K562 (cell line): ENCODE measurements at regions not wholly inside any gene's neighbourhood (a gene's known extent, or its start where the extent isn't known, plus 50 kb on each side); places are given as distances from the start of the nearest gene placed in this dataset.

Experiments used
- ATAC-seq: fragments of 200-7000 bp; cut with Tn5 transposase; 3 replicates; pipeline ENCODE4 v1.9.1; 2020; ENCODE audit warnings: moderate library complexity
- BruUV-seq: library from RNA; stranded (reverse); fragments of 400-500 nt; replicated peaks from 2 replicates; lab custom pipeline; 2021; lab: Mats Ljungman, UMichigan
- CTCF ChIA-PET: fragments of 300-600 bp; formaldehyde crosslinking; extraction: SDS; loops from one replicate; lab custom pipeline; 2021; ENCODE audit warnings: low intra/inter-chr PET ratio; lab: Yijun Ruan, JAX
- POLR2A ChIA-PET: fragments of 300-600, 350-650 bp; sonication (Branson Sonifier 250); formaldehyde crosslinking; extraction: SDS; loops from one replicate; lab custom pipeline; 2021; ENCODE audit warnings: antibody characterized with exemption, inconsistent platforms; lab: Yijun Ruan, JAX
- DNase-seq, 4 experiments: peaks; one replicate each; pipeline versions ENCODE4 v3.0.0 to v3.0.0-alpha.2; 2011 to 2018; ENCODE audit warnings: low spot score in 3 of 4, mixed read lengths in 3 of 4; ENCODE audit errors: extremely low read depth in 1 of 4
- FAIRE-seq: peaks from 2 replicates; lab custom pipeline; 2011; peaks lifted over from hg19 to GRCh38; lab: Jason Lieb, UNC
- H2AFZ ChIP-seq: 2 replicates; pipeline ENCODE4 v1.6.0; 2011; ENCODE audit warnings: low read depth, low read length, control low read depth, inconsistent platforms
- H3K27ac ChIP-seq: fragments of 200-600 bp; 3 replicates; pipeline ENCODE4 v1.8.0; 2011; ENCODE audit warnings: low read depth, mild to moderate bottlenecking, control low read depth, inconsistent platforms, low read length, moderate library complexity, mixed read lengths; ENCODE audit errors: extremely low read depth
- H3K27me3 ChIP-seq, 2 experiments: fragments of 300-600 bp in 1 of 2; 2 replicates in 1 of 2; 3 replicates in 1 of 2; pipeline versions ENCODE4 v1.6.0 to v1.8.0; 2011; ENCODE audit warnings: inconsistent platforms in 2 of 2, low read length in 2 of 2, mild to moderate bottlenecking in 1 of 2, mixed read lengths in 1 of 2, moderate library complexity in 1 of 2; ENCODE audit not compliant: control insufficient read depth in 2 of 2, insufficient read depth in 2 of 2
- H3K36me3 ChIP-seq: fragments of 300-600 bp; 3 replicates; pipeline ENCODE4 v1.8.0; 2011; ENCODE audit warnings: mild to moderate bottlenecking, low read length, inconsistent platforms; ENCODE audit not compliant: control insufficient read depth, insufficient read depth
- H3K4me1 ChIP-seq, 2 experiments: fragments of 200-600 bp in 1 of 2; replicated peaks in 1 of 2; 2 replicates in 1 of 2; 3 replicates in 1 of 2; pipeline versions ENCODE4 v1.5.1 to v1.8.0; 2011; ENCODE audit warnings: inconsistent platforms in 2 of 2, low read length in 2 of 2, mild to moderate bottlenecking in 1 of 2, mixed read lengths in 1 of 2, moderate library complexity in 1 of 2; ENCODE audit not compliant: control insufficient read depth in 2 of 2, insufficient read depth in 2 of 2
- H3K4me2 ChIP-seq: 2 replicates; pipeline ENCODE4 v1.6.1; 2011; ENCODE audit warnings: low read length, control low read depth, inconsistent platforms, mixed read lengths; ENCODE audit not compliant: insufficient read depth
- H3K4me3 ChIP-seq: fragments of 200-600 bp; sonication (generic), shearing (Covaris generic); 2 replicates; pipeline ENCODE4 v1.5.1; 2016; ENCODE audit warnings: control low read depth, inconsistent platforms
- H3K79me2 ChIP-seq: fragments of 200-600 bp; 3 replicates; pipeline ENCODE4 v1.8.0; 2011; ENCODE audit warnings: low read length, inconsistent platforms; ENCODE audit not compliant: control insufficient read depth, insufficient read depth
- H3K9ac ChIP-seq, 2 experiments: 2 replicates each; pipeline versions ENCODE4 v1.6.0 to v1.6.1; 2011; ENCODE audit warnings: low read depth in 2 of 2, low read length in 2 of 2, control low read depth in 1 of 2, inconsistent platforms in 1 of 2, mild to moderate bottlenecking in 1 of 2, mixed read lengths in 1 of 2; ENCODE audit not compliant: insufficient read depth in 1 of 2
- H3K9me1 ChIP-seq: one replicate; pipeline ENCODE4 v1.6.0; 2011; ENCODE audit warnings: inconsistent platforms, mild to moderate bottlenecking, low read length, moderate library complexity; ENCODE audit not compliant: control insufficient read depth, insufficient read depth
- H3K9me3 ChIP-seq: replicated peaks from 2 replicates; pipeline ENCODE4 v1.5.1; 2011; ENCODE audit warnings: low read depth, low read length, inconsistent platforms; ENCODE audit not compliant: control insufficient read depth, insufficient read depth
- H4K20me1 ChIP-seq: replicated peaks from 2 replicates; pipeline ENCODE4 v1.6.1; 2011; ENCODE audit warnings: low read length, inconsistent platforms, mixed read lengths; ENCODE audit not compliant: control insufficient read depth, insufficient read depth
- ARID3B ChIP-seq: fragments of 250-450 bp; sonication (Bioruptor Pico); IDR thresholded peaks from 2 replicates; pipeline ENCODE4 v1.4.0; 2020; ENCODE audit warnings: borderline replicate concordance
- CBFA2T3 ChIP-seq: fragments of 450-650 bp; IDR thresholded peaks from 2 replicates; pipeline ENCODE4 v1.6.1; 2017
- CBX1 ChIP-seq: sonication (generic); IDR thresholded peaks from 2 replicates; pipeline ENCODE4 v1.6.1; 2016; ENCODE audit warnings: antibody characterized with exemption, low read depth, mild to moderate bottlenecking
- CEBPB ChIP-seq: fragments of 450-650 bp; IDR thresholded peaks from 2 replicates; pipeline ENCODE4 v1.6.1; 2016; ENCODE audit warnings: missing genetic modification characterization, missing compliant biosample characterization
- E2F6 ChIP-seq, 2 experiments: IDR thresholded peaks; 2 replicates each; pipeline ENCODE4 v1.6.1; 2011; ENCODE audit warnings: borderline replicate concordance in 1 of 2, control low read depth in 1 of 2, low read depth in 1 of 2, low read length in 1 of 2, mild to moderate bottlenecking in 1 of 2, mixed read lengths in 1 of 2, moderate library complexity in 1 of 2; ENCODE audit not compliant: insufficient read depth in 1 of 2, insufficient read length in 1 of 2, poor library complexity in 1 of 2, severe bottlenecking in 1 of 2; ENCODE audit errors: extremely low read depth in 1 of 2
- ILF3 ChIP-seq: fragments of 450-650 bp; IDR thresholded peaks from 2 replicates; pipeline ENCODE4 v1.6.1; 2018; ENCODE audit warnings: antibody characterized with exemption, mild to moderate bottlenecking, moderate library complexity, borderline replicate concordance
- TFAM ChIP-seq: fragments of 250-450 bp; sonication (Bioruptor Pico); conservative IDR thresholded peaks from 2 replicates; pipeline ENCODE4 v1.5.0; 2021; ENCODE audit warnings: mild to moderate bottlenecking, moderate library complexity
- TOE1 ChIP-seq, 2 experiments: fragments of 450-650 bp in 1 of 2; sonication (generic) in 1 of 2; formaldehyde crosslinking in 1 of 2; IDR thresholded peaks; 2 replicates each; pipeline versions ENCODE4 v1.7.1 to v1.8.0; 2016 to 2022; ENCODE audit warnings: borderline replicate concordance in 2 of 2, mild to moderate bottlenecking in 2 of 2, antibody characterized with exemption in 1 of 2, inconsistent platforms in 1 of 2, low read depth in 1 of 2, missing genetic modification reagents in 1 of 2, moderate library complexity in 1 of 2
- USF1 ChIP-seq: sonication (generic); formaldehyde crosslinking; IDR thresholded peaks from 2 replicates; pipeline ENCODE4 v1.9.0; 2022; ENCODE audit warnings: mild to moderate bottlenecking, missing genetic modification reagents
- WGBS: fragments of 100-300 bp; shearing (Covaris generic); methylation state at CpG from one replicate; pipeline ENCODE4 v1.1.6; 2016; ENCODE audit warnings: low coverage, mixed read lengths; ENCODE audit not compliant: insufficient coverage; ENCODE audit errors: missing lambda C conversion rate; 5-methylcytosine and 5-hydroxymethylcytosine counted together
- in situ Hi-C: fragments of 300-500 bp; cut with MboI; formaldehyde crosslinking; loops from 4 replicates; pipeline ENCODE4 v1.15.0; 2018; ENCODE audit warnings: inconsistent platforms, mixed read lengths
- intact Hi-C: fragments of 100-400 bp; cut with micrococcal nuclease; formaldehyde crosslinking; loops from 2 replicates; pipeline ENCODE4 v1.14.2; 2022

GRCh38 chr12:111120578-111120977, 200.2 kb upstream of the MYL2 start:
- H2AFZ ChIP-seq = no peak overlapping the region
- intact Hi-C loops = no loop called here
- H3K9me3 ChIP-seq = no peaks in the 10 kb centered on the region
- H3K4me2 ChIP-seq = no peak overlapping the region
- CTCF ChIA-PET = no interaction called here
- WGBS = 2% methylated on average over 5 of the region's 5 CpGs
- TF ChIP-seq CBFA2T3 (no peak), USF1 (CRISPR knock-in tag) (no peak), CBX1 (no peak), TOE1 (IDR thresholded peaks at IDR 0.05; ENCODE audit: borderline replicate concordance) (no peak), TOE1 (CRISPR knock-in tag; IDR thresholded peaks at IDR 0.05; ENCODE audit: borderline replicate concordance, low read depth) (no peak), ARID3B (CRISPR knock-in tag) (no peak), E2F6 (IDR thresholded peaks at IDR 0.05; ENCODE audit: borderline replicate concordance in 1 of 2, extremely low read depth in 1 of 2, insufficient read depth in 1 of 2, insufficient read length in 1 of 2, low read depth in 1 of 2, low read length in 1 of 2, poor library complexity in 1 of 2, severe bottlenecking in 1 of 2) (no peak), CEBPB (tag) (no peak), ILF3 (no peak), TFAM (CRISPR knock-in tag) (no peak)
- TF ChIP-seq, all 486 proteins: peak for 0
- no peak for FAIRE-seq
- DNase-seq = no peak
- POLR2A ChIA-PET = no interaction called here
- Histone ChIP-seq H3K9ac (no peak overlapping the region), H3K79me2 (no peaks in the 10 kb centered on the region), H3K27me3 (peaks cover 9 to 19% of the 10 kb centered on the region in 2 experiments; a peak in 4 of 5 replicates), H3K9me1 (no peaks in the 10 kb centered on the region), H3K36me3 (no peaks in the 10 kb centered on the region), H3K4me1 (no peaks in the 10 kb centered on the region), H4K20me1 (no peaks in the 10 kb centered on the region), H3K4me3 (no peak overlapping the region), H3K27ac (no peak overlapping the region)
- no TSS peak for BruUV-seq
- ATAC-seq = no peak
- in situ Hi-C loops = no loop called here
